ENCODE measurements at regions not wholly inside any gene's neighbourhood (a gene's known extent, or its start where the extent isn't known, plus 50 kb on each side); places are given as distances from the start of the nearest gene placed in this dataset.

- TF ChIP-seq CEBPB (IDR thresholded peaks at IDR 0.05; ENCODE audit: borderline replicate concordance, low read depth, low read length) (no peak), RFX5 (IDR thresholded peaks at IDR 0.05; ENCODE audit: low read depth, low read length) (no peak), BCLAF1 (IDR thresholded peaks at IDR 0.05) (no peak), ZNF687 (CRISPR knock-in tag; IDR thresholded peaks at IDR 0.05) (no peak), POLR2A (IDR thresholded peaks at IDR 0.05; ENCODE audit: insufficient read depth in 1 of 2, low read depth in 2 of 2, low read length in 2 of 2) (no peak), EEA1 (CRISPR knock-in tag; IDR thresholded peaks at IDR 0.05; ENCODE audit: borderline replicate concordance) (no peak), ETS1 (CRISPR knock-in tag; IDR thresholded peaks at IDR 0.05) (no peak), CTCF (CRISPR knock-in tag; IDR thresholded peaks at IDR 0.05) (no peak), ATF2 (CRISPR knock-in tag; IDR thresholded peaks at IDR 0.05) (no peak), TMF1 (CRISPR knock-in tag; IDR thresholded peaks at IDR 0.05; ENCODE audit: low read depth) (no peak)
Measured at GRCh38 chr18:77872166-77872565, 622.5 kb downstream of the GALR1 start.

Measured in HepG2 (cell line).